ENCODE measurements at regions not wholly inside any gene's neighbourhood (a gene's known extent, or its start where the extent isn't known, plus 50 kb on each side); places are given as distances from the start of the nearest gene placed in this dataset.

DNA sequence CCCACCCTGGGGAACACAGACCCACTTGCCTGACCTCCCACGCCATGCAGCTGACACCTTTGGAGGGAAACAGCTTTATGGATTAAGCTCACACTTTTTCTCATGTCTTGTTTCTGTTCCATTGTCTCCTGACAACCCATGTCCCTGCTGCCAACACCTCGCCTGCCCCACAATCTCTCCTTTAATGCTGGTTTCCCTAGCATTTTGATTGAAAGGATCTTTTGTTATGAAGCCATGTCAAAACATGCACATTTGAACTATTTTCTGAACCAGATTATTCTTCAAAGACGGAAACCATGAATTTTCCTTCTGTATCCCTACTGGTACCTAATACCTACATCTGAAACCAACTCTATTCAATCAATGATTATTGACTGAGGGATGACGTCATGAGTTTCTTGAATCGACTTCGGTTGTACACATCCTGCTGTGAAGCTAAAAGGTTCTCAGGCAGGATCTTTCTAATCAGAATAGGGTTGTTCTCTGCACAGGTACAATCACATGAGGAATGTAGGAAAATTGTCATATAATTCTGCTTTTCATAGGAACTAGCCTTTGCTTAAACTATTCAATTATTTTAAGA is 106.2 kb upstream of the NEBL start:
- intact Hi-C loops (cut with DNase I; ENCODE audit: low total_unique reads): no loop called here
- Histone ChIP-seq H3K27ac (no peak overlapping the region), H3K4me1 (no peaks in the 10 kb centered on the region), H3K4me3 (no peak overlapping the region), H3K27me3 (no peaks in the 10 kb centered on the region), H3K36me3 (ENCODE audit: low read depth, missing control alignments) (no peaks in the 10 kb centered on the region), H3K9me3 (no peaks in the 10 kb centered on the region)
- 92 to 95% methylated on average over 6 of the region's 6 CpGs for WGBS, 2 donors
- no peak for DNase-seq
- TF ChIP-seq, protein P1, sequence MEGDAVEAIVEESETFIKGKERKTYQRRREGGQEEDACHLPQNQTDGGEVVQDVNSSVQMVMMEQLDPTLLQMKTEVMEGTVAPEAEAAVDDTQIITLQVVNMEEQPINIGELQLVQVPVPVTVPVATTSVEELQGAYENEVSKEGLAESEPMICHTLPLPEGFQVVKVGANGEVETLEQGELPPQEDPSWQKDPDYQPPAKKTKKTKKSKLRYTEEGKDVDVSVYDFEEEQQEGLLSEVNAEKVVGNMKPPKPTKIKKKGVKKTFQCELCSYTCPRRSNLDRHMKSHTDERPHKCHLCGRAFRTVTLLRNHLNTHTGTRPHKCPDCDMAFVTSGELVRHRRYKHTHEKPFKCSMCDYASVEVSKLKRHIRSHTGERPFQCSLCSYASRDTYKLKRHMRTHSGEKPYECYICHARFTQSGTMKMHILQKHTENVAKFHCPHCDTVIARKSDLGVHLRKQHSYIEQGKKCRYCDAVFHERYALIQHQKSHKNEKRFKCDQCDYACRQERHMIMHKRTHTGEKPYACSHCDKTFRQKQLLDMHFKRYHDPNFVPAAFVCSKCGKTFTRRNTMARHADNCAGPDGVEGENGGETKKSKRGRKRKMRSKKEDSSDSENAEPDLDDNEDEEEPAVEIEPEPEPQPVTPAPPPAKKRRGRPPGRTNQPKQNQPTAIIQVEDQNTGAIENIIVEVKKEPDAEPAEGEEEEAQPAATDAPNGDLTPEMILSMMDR (IDR thresholded peaks at IDR 0.05): no peak
- TF ChIP-seq POLR2A (IDR thresholded peaks at IDR 0.05): no peak

DNA sequence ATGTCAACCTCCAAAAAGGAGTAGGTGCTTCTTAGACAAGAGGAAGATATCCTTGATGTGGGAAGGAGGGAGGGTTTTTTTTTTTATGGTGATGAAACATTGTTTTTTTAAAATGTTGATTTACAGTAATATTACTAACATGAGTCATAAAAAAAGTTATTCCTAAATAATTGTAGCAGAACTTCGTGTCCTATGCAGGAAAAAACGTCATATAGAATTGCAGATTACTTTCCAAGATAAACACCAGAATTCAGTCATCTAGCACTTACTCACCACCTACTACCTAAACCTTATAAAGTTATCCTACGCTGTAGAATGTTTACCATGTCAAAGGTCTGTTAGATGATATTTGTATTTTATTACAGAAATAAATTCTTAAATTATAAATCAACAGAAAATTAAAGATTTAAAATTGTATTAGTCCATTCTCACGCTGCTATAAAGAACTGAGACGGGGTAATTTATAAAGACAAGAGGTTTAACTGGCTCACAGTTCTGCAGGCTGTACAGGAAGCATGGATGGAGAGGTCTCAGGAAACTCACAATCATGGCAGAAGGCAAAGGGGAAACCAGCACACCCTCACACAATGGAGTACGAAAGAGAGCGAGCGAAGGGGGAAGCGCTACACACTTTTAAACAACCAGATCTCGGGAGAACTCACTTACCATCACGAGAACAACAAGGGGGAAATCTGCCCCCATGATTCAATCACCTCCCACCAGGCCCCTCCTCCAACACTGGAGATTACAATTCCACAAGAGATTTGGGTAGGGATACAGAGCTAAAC is 105.2 kb upstream of the NEBL start:
- H3K27me3 ChIP-seq: no peaks in the 10 kb centered on the region
- DNase-seq: no peak
- 78 to 82% methylated on average over 11 of the region's 11 CpGs for WGBS, 2 donors
- no peak overlapping the region for H3K4me3 ChIP-seq
- no peaks in the 10 kb centered on the region for H3K4me1 ChIP-seq
- no peak overlapping the region for H3K27ac ChIP-seq
- H3K9me3 ChIP-seq: no peaks in the 10 kb centered on the region
- H3K36me3 ChIP-seq (ENCODE audit: low read depth, missing control alignments): no peaks in the 10 kb centered on the region
- intact Hi-C loops (cut with DNase I; ENCODE audit: low total_unique reads): no loop called here
- TF ChIP-seq, protein P1 (IDR thresholded peaks at IDR 0.05): no peak
- no peak for TF ChIP-seq POLR2A (IDR thresholded peaks at IDR 0.05)

GRCh38 chr10:20999699-21000098 is 102.6 kb upstream of the NEBL start:
- intact Hi-C loops (cut with DNase I; ENCODE audit: low total_unique reads): no loop called here
- no peak overlapping the region for H3K27ac ChIP-seq
- H3K9me3 ChIP-seq: no peaks in the 10 kb centered on the region
- no peaks in the 10 kb centered on the region for H3K36me3 ChIP-seq (ENCODE audit: low read depth, missing control alignments)
- TF ChIP-seq, protein P1 (IDR thresholded peaks at IDR 0.05): no peak
- H3K4me3 ChIP-seq: no peak overlapping the region
- H3K4me1 ChIP-seq: no peaks in the 10 kb centered on the region
- no peak for DNase-seq
- WGBS, 2 donors: 91 to 93% methylated on average over 11 of the region's 11 CpGs
- H3K27me3 ChIP-seq: no peaks in the 10 kb centered on the region

- Histone ChIP-seq H3K9me3 (no peaks in the 10 kb centered on the region), H3K4me3 (no peak overlapping the region), H3K27ac (no peak overlapping the region), H3K4me1 (no peaks in the 10 kb centered on the region), H3K27me3 (no peaks in the 10 kb centered on the region), H3K36me3 (ENCODE audit: low read depth, missing control alignments) (no peaks in the 10 kb centered on the region)
- intact Hi-C loops (cut with DNase I; ENCODE audit: low total_unique reads): no loop called here
- 90 to 93% methylated on average over 5 of the region's 5 CpGs for WGBS, 2 donors
- TF ChIP-seq, protein P1 (IDR thresholded peaks at IDR 0.05): no peak
- no peak for TF ChIP-seq POLR2A (IDR thresholded peaks at IDR 0.05)
- no peak for DNase-seq
Observed at GRCh38 chr10:20998036-20998435, 100.9 kb upstream of the NEBL start.
